Ovary (tissue), 3 donors: ENCODE measurements at regions not wholly inside any gene's neighbourhood (a gene's known extent, or its start where the extent isn't known, plus 50 kb on each side); places are given as distances from the start of the nearest gene placed in this dataset.

Source experiments
- CTCF ChIP-seq, 3 donors: fragments of 450-650 bp in 2 of 3; fragments of 200-600 bp in 1 of 3; IDR thresholded peaks; one replicate each; pipeline versions ENCODE4 v1.5.1 to v1.8.0; 2016 to 2022; ENCODE audit warnings: antibody characterized with exemption in 3 of 3, mild to moderate bottlenecking in 1 of 3
- POLR2A ChIP-seq: fragments of 450-650 bp; IDR thresholded peaks from one replicate; pipeline ENCODE4 v1.6.1; 2017; ENCODE audit warnings: antibody characterized with exemption, mild to moderate bottlenecking, moderate library complexity
- donor health status: DM: no; HTN: no; CAD: no.

- TF ChIP-seq CTCF (IDR thresholded peaks at IDR 0.05) (no peak), POLR2A (no peak)
Observed at GRCh38 chr9:90002397-90003271, 397.8 kb downstream of the GADD45G start.
